H9 (cell line): ENCODE measurements at regions not wholly inside any gene's neighbourhood (a gene's known extent, or its start where the extent isn't known, plus 50 kb on each side); places are given as distances from the start of the nearest gene placed in this dataset.

Experiments
- DNase-seq: peaks from one replicate; pipeline ENCODE4 v3.0.0-alpha.2; 2017
- H2AFZ ChIP-seq: one replicate; pipeline ENCODE4 v1.6.1; 2013; ENCODE audit warnings: mild to moderate bottlenecking, low read length, control low read depth, moderate library complexity
- H2AK5ac ChIP-seq: 2 replicates; pipeline ENCODE4 v1.6.1; 2013; ENCODE audit warnings: low read length, control low read depth, mixed read lengths; ENCODE audit not compliant: insufficient read length
- H2BK120ac ChIP-seq: one replicate; pipeline ENCODE4 v1.6.1; 2013; ENCODE audit warnings: low read depth, mild to moderate bottlenecking, low read length, control low read depth, inconsistent platforms; ENCODE audit not compliant: poor library complexity, severe bottlenecking
- H2BK12ac ChIP-seq: 2 replicates; pipeline ENCODE4 v1.6.1; 2013; ENCODE audit warnings: low read length, control low read depth, mixed read lengths, low read depth; ENCODE audit not compliant: insufficient read length
- H2BK15ac ChIP-seq: 2 replicates; pipeline ENCODE4 v1.6.1; 2013; ENCODE audit warnings: low read depth, low read length, control low read depth
- H2BK20ac ChIP-seq: one replicate; pipeline ENCODE4 v1.6.1; 2013; ENCODE audit warnings: low read depth, mild to moderate bottlenecking, low read length, control low read depth, inconsistent platforms; ENCODE audit not compliant: poor library complexity, severe bottlenecking
- H2BK5ac ChIP-seq: 2 replicates; pipeline ENCODE4 v1.6.1; 2013; ENCODE audit warnings: low read length, control low read depth, mixed read lengths; ENCODE audit not compliant: insufficient read length
- H3K14ac ChIP-seq: 2 replicates; pipeline ENCODE4 v1.6.1; 2013; ENCODE audit warnings: low read length, control low read depth; ENCODE audit not compliant: insufficient read depth
- H3K18ac ChIP-seq: 2 replicates; pipeline ENCODE4 v1.6.1; 2013; ENCODE audit warnings: low read depth, mild to moderate bottlenecking, mixed read lengths, low read length, control low read depth; ENCODE audit not compliant: insufficient read length
- H3K23ac ChIP-seq: 2 replicates; pipeline ENCODE4 v1.6.1; 2013; ENCODE audit warnings: low read length, control low read depth, mixed read lengths, low read depth; ENCODE audit not compliant: insufficient read length
- H3K23me2 ChIP-seq: 2 replicates; pipeline ENCODE4 v1.6.1; 2013; ENCODE audit warnings: low read depth, mild to moderate bottlenecking, mixed read lengths, low read length, control low read depth; ENCODE audit not compliant: insufficient read length, poor library complexity, severe bottlenecking
- H3K27ac ChIP-seq: 2 replicates; pipeline ENCODE4 v1.5.1; 2013; ENCODE audit warnings: low read length, control low read depth, mixed read lengths, low read depth; ENCODE audit not compliant: insufficient read length
- H3K27me3 ChIP-seq: 2 replicates; pipeline ENCODE4 v1.6.1; 2013; ENCODE audit warnings: low read length, control low read depth, inconsistent platforms; ENCODE audit not compliant: insufficient read depth
- H3K4ac ChIP-seq: 2 replicates; pipeline ENCODE4 v1.6.1; 2013; ENCODE audit warnings: low read depth, mild to moderate bottlenecking, control low read depth, inconsistent platforms, low read length, moderate library complexity
- H3K4me1 ChIP-seq: 2 replicates; pipeline ENCODE4 v1.6.1; 2013; ENCODE audit warnings: low read length, control low read depth, inconsistent platforms; ENCODE audit not compliant: insufficient read depth
- H3K4me2 ChIP-seq: 2 replicates; pipeline ENCODE4 v1.6.1; 2013; ENCODE audit warnings: low read length, control low read depth, mixed read lengths; ENCODE audit not compliant: insufficient read length, insufficient read depth
- H3K56ac ChIP-seq: 2 replicates; pipeline ENCODE4 v1.6.1; 2013; ENCODE audit warnings: low read depth, mild to moderate bottlenecking, mixed read lengths, low read length, control low read depth; ENCODE audit not compliant: insufficient read length
- H3K79me1 ChIP-seq: 2 replicates; pipeline ENCODE4 v1.6.1; 2013; ENCODE audit warnings: low read depth, mild to moderate bottlenecking, moderate library complexity, low read length, control low read depth, inconsistent platforms; ENCODE audit not compliant: insufficient read depth, poor library complexity, severe bottlenecking
- H3K79me2 ChIP-seq: 2 replicates; pipeline ENCODE4 v1.6.1; 2013; ENCODE audit warnings: low read length, control low read depth, inconsistent platforms; ENCODE audit not compliant: insufficient read depth
- H3K9ac ChIP-seq: 2 replicates; pipeline ENCODE4 v1.6.1; 2013; ENCODE audit warnings: low read length, control low read depth, mixed read lengths; ENCODE audit not compliant: insufficient read length; ENCODE audit errors: extremely low read depth
- H3K9me3 ChIP-seq: one replicate; pipeline ENCODE4 v1.6.1; 2013; ENCODE audit warnings: low read depth, low read length, inconsistent platforms; ENCODE audit not compliant: control insufficient read depth
- H3T11ph ChIP-seq: one replicate; pipeline ENCODE4 v1.6.1; 2013; ENCODE audit warnings: mild to moderate bottlenecking, low read length, control low read depth, inconsistent platforms
- H4K20me1 ChIP-seq: one replicate; pipeline ENCODE4 v1.6.1; 2013; ENCODE audit not compliant: control insufficient read depth, insufficient read length, insufficient read depth
- H4K5ac ChIP-seq: 2 replicates; pipeline ENCODE4 v1.6.1; 2013; ENCODE audit warnings: low read depth, mild to moderate bottlenecking, mixed read lengths, low read length, control low read depth; ENCODE audit not compliant: insufficient read length
- H4K8ac ChIP-seq: replicated peaks from 2 replicates; pipeline ENCODE4 v1.6.1; 2013; ENCODE audit warnings: low read length, control low read depth, mixed read lengths, low read depth; ENCODE audit not compliant: insufficient read length
- H4K91ac ChIP-seq: 2 replicates; pipeline ENCODE4 v1.6.1; 2013; ENCODE audit warnings: low read depth, mild to moderate bottlenecking, moderate library complexity, mixed read lengths, low read length, control low read depth; ENCODE audit not compliant: insufficient read length
- H3K27ac Mint-ChIP-seq, 3 experiments: 2 replicates in 2 of 3; 3 replicates in 1 of 3; pipeline ENCODE4 v1.8.0; 2020 to 2021; ENCODE audit warnings: mixed read lengths in 3 of 3, mild to moderate bottlenecking in 1 of 3, moderate library complexity in 1 of 3
- H3K27me3 Mint-ChIP-seq: 2 replicates; pipeline ENCODE4 v1.8.0; 2021; ENCODE audit warnings: low read depth, mild to moderate bottlenecking, moderate library complexity, mixed read lengths
- H3K36me3 Mint-ChIP-seq, 3 experiments: 2 replicates in 2 of 3; 3 replicates in 1 of 3; pipeline ENCODE4 v1.8.0; 2020 to 2021; ENCODE audit warnings: low read depth in 3 of 3, mixed read lengths in 3 of 3; ENCODE audit not compliant: insufficient read depth in 1 of 3
- H3K4me1 Mint-ChIP-seq, 2 experiments: 2 replicates each; pipeline ENCODE4 v1.8.0; 2020; ENCODE audit warnings: mixed read lengths in 2 of 2
- H3K4me3 Mint-ChIP-seq, 2 experiments: 2 replicates in 1 of 2; 3 replicates in 1 of 2; pipeline ENCODE4 v1.8.0; 2020 to 2021; ENCODE audit warnings: mild to moderate bottlenecking in 2 of 2, mixed read lengths in 2 of 2, moderate library complexity in 1 of 2
- H3K9me3 Mint-ChIP-seq, 2 experiments: 2 replicates in 1 of 2; 3 replicates in 1 of 2; pipeline ENCODE4 v1.8.0; 2020; ENCODE audit warnings: mild to moderate bottlenecking in 2 of 2, mixed read lengths in 2 of 2, moderate library complexity in 1 of 2
- CTCF ChIP-seq: fragments of 200-600 bp; sonication (generic); conservative IDR thresholded peaks from 3 replicates; pipeline ENCODE4 v1.8.0; 2021; ENCODE audit warnings: antibody characterized with exemption, mild to moderate bottlenecking
- WGBS: extraction: QIAGEN DNeasy Blood & Tissue Kit; methylation state at CpG from one replicate; pipeline ENCODE4 v1.1.7; 2013; ENCODE audit warnings: missing lambda C conversion rate, low lambda C conversion rate, mixed read lengths; ENCODE audit not compliant: insufficient read length; ENCODE audit errors: extremely low coverage; 5-methylcytosine and 5-hydroxymethylcytosine counted together

GRCh38 chr4:175048111-175048784, 130.1 kb downstream of the ADAM29 start:
- no peaks in the 10 kb centered on the region for H4K20me1 ChIP-seq
- H3K4me3 Mint-ChIP-seq, result no peak overlapping the region
- DNase-seq, result no peak

More at GRCh38 chr4:175048111-175048784, 130.1 kb downstream of the ADAM29 start:
- Histone ChIP-seq H3K4me2 (no peak overlapping the region), H3K9me3 (no peaks in the 10 kb centered on the region), H4K8ac (no peak overlapping the region), H2AFZ (no peak overlapping the region), H3K79me1 (no peaks in the 10 kb centered on the region), H3K18ac (no peak overlapping the region), H3K27me3 (no peaks in the 10 kb centered on the region), H3K4ac (no peak overlapping the region), H2AK5ac (no peak overlapping the region), H2BK5ac (no peak overlapping the region), H3K79me2 (no peaks in the 10 kb centered on the region), H3K27ac (no peak overlapping the region), H3K14ac (no peak overlapping the region), H2BK120ac (no peak overlapping the region), H2BK20ac (no peak overlapping the region), H4K5ac (no peak overlapping the region), H3K23ac (no peak overlapping the region), H3T11ph (no peak overlapping the region), H3K56ac (no peak overlapping the region), H3K9ac (no peak overlapping the region), H3K4me1 (no peaks in the 10 kb centered on the region), H4K91ac (no peak overlapping the region), H2BK12ac (no peak overlapping the region), H2BK15ac (no peak overlapping the region), H3K23me2 (no peaks in the 10 kb centered on the region)
- no CpG with 5 or more reads among the region's 1 CpG for WGBS
- Mint-ChIP-seq H3K9me3 (peaks cover 13% of the 10 kb centered on the region in 2 experiments), H3K36me3 (peaks cover 6 to 14% (median 7%) of the 10 kb centered on the region in 3 experiments; a peak in 5 of 7 replicates), H3K4me1 (no peaks in the 10 kb centered on the region), H3K27me3 (no peaks in the 10 kb centered on the region), H3K27ac (0 out of 7 replicates have a peak overlapping the region, but pooled peaks of 1 of the 3 experiments have one; percentile 53)
- TF ChIP-seq CTCF, result no peak
